GM19463 (cell line): ENCODE measurements at regions not wholly inside any gene's neighbourhood (a gene's known extent, or its start where the extent isn't known, plus 50 kb on each side); places are given as distances from the start of the nearest gene placed in this dataset.

Experiments used
- ATAC-seq: cut with Tn5 transposase; IDR thresholded peaks from one replicate; pipeline ENCODE4 v1.9.1; 2021; ENCODE audit warnings: mild to moderate bottlenecking, moderate library complexity; ENCODE audit not compliant: unreplicated experiment

- no peak for ATAC-seq
Observed at GRCh38 chr3:102141096-102141927, 292.0 kb downstream of the NFKBIZ start.

- no peak for ATAC-seq
Observed at GRCh38 chr3:102141928-102142239, 292.6 kb downstream of the NFKBIZ start.

GRCh38 chr3:102142379-102143060 is 292.3 kb upstream of the ZPLD1 start:
- no peak for ATAC-seq

GRCh38 chr3:102143536-102143935 is 291.3 kb upstream of the ZPLD1 start:
- ATAC-seq, result no peak

GRCh38 chr3:102144063-102144462 is 290.8 kb upstream of the ZPLD1 start:
- no peak for ATAC-seq

GRCh38 chr3:102148598-102149337 is 286.0 kb upstream of the ZPLD1 start:
- ATAC-seq, result no peak

- no peak for ATAC-seq
Observed at GRCh38 chr3:102151935-102152334, 282.9 kb upstream of the ZPLD1 start.

GRCh38 chr3:102156426-102156825 is 278.4 kb upstream of the ZPLD1 start:
- no peak for ATAC-seq

GRCh38 chr3:102158080-102158740 is 276.6 kb upstream of the ZPLD1 start:
- ATAC-seq, result no peak

- ATAC-seq, result peak; percentile 74
Observed at GRCh38 chr3:102159810-102160451, 274.9 kb upstream of the ZPLD1 start.

GRCh38 chr3:102161384-102162006 is 273.3 kb upstream of the ZPLD1 start:
- no peak for ATAC-seq

- no peak for ATAC-seq
Observed at GRCh38 chr3:102162251-102162650, 272.6 kb upstream of the ZPLD1 start.

- no peak for ATAC-seq
Observed at GRCh38 chr3:102163039-102163817, 271.6 kb upstream of the ZPLD1 start.

GRCh38 chr3:102163818-102164154 is 271.0 kb upstream of the ZPLD1 start:
- ATAC-seq, result no peak

GRCh38 chr3:102165367-102165766 is 269.4 kb upstream of the ZPLD1 start:
- ATAC-seq, result no peak

- no peak for ATAC-seq
Observed at GRCh38 chr3:102169915-102170479, 264.8 kb upstream of the ZPLD1 start.

- no peak for ATAC-seq
Observed at GRCh38 chr3:102170545-102170944, 264.3 kb upstream of the ZPLD1 start.

GRCh38 chr3:102174312-102174712 is 260.5 kb upstream of the ZPLD1 start:
- ATAC-seq, result no peak

GRCh38 chr3:102174832-102175374 is 259.9 kb upstream of the ZPLD1 start:
- no peak for ATAC-seq
